ENCODE measurements at regions not wholly inside any gene's neighbourhood (a gene's known extent, or its start where the extent isn't known, plus 50 kb on each side); places are given as distances from the start of the nearest gene placed in this dataset.
A peak's percentile ranks its signal among the peaks of the same experiment; 100 is the strongest.
"Not testable (repeated sequence)": the region's sequence is repeated elsewhere in the genome, so short reads cannot be mapped to it uniquely, and the experiment has no call there.

DNA sequence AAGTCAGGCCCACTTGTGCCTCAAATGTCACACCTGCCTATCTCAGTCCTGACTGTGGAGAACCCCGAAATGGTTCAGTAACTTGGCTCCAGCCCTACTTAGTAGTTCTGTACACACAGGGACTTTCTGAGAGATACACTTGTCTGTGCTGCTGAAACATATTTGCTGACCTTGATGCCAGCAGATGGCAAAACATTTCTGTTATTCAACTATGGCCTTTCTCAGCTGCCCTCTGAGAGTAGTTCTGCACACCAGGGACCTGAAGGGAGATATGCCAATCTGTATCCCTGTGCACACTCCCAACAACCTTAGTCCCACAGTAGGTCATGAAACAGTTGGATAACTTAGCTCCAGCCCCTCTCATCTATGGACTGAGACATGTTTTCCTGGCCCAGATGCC is 1651.5 kb downstream of the LRRC4C start:
- no peak for DNase-seq

DNA sequence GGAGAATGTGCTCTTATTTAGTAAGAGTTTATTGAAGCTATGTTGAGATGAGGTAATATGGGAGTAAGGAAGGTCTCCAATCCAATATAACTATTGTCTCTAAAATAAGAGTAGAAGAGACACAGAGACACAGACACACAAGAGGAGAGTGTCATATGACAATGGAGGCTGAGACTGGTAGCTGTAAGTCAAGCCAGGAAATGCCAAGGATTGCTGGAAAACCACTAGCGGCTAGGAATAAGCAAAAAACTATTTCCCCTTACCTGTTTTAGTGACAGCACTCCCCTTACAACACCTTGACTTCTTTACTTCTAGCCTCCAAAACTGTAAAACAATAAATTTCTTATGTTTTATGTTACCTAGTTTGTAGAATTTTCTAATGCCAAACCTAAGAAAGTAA is 1652.8 kb downstream of the LRRC4C start:
- DNase-seq: no peak

DNA sequence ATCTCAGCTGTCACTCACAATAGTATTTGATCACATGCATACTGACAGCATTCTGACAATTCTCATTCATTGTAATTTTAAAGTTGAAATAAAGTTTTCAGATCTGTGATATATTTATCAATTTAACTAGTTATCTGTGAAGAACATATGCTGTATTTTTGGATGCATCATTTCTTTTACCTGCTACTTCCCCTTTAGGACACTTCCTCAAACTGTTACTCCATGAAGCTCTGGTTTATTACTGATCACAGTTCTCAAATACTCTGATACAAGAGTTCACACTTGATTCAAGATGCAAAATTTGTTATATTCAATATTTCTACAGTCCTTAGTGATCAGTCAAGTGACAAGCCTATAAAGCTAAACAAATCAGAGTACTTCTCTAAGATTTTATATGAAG is 1655.2 kb downstream of the LRRC4C start:
- DNase-seq: no peak

DNA sequence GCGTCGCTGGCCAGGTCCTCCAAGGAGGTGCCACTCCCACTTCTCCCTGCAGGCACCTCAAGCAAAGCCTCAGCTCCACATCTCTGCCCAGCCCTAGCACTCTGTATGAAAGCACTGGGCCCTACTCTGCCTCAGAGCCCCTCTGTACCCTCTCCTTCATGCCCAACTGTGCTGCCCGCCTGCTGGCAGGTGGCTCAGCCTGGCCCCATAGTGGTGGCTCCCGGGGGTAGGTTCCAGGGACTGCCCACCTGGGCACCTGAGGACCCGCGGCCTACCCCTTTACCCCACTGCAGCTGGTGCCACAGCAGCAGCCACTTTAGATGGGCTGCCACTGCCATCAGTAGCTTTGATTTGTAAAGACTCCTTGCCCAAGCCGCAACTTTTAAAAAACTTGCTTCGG is 1672.8 kb downstream of the LRRC4C start:
- DNase-seq: no peak

DNA sequence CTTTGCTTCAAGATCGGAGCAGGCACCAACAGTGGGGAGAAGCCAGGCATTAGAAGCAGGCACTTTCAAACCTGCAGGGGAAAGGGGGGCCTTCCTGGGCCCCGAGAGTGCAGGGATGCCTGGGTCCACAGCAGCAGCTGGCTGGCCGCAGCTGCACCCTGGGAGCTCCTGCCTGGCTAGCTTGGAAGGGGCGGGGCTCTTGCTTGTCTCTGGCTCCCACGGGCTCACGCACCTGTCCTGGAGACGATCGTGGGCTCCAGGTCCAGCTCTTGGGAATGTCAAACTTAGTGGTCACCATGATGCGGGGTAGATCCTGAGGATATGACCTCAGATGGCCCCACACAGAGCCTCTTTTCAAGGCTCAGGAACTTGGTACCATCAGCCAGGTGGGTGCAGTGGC is 1673.2 kb downstream of the LRRC4C start:
- DNase-seq: no peak

DNA sequence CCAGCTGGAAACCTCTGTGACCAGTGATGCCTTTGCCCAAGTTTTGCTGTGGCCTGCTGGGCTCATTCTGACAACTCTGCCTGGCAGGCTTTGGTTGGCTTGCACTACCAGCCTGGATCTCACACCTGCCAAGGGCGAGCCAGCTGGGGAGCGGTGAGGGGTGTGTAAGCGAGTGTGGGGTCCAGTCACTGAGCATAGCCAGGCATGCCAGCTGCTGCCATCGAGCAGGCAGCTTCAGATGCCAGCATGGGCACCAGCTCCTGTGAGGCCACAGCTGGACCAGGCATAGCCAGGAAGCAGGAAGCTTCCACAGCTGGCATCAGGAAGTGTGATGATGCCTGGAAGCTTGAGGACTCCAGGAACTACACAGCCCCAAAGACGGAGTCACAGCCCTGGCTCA is 1674.6 kb downstream of the LRRC4C start:
- no peak for DNase-seq

DNA sequence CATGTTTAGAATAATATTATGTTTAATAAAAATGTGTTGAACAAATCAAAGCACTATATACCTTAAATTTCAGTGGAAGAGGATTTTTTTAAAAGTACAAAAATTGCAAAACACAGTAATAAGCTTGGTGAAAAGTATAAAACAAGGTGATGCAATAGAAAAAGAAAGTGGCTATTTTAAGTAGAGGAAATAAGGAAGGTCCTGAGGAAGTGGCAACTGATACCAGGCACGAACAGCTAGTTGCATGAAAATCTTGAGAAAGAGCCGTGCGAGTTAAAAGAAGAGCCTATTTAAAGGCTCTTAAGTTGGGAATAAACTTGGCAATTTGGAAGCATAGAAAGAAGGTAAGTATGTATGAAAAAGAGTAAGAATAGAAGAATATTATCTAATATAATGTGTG is 1679.3 kb downstream of the LRRC4C start:
- no peak for DNase-seq

DNA sequence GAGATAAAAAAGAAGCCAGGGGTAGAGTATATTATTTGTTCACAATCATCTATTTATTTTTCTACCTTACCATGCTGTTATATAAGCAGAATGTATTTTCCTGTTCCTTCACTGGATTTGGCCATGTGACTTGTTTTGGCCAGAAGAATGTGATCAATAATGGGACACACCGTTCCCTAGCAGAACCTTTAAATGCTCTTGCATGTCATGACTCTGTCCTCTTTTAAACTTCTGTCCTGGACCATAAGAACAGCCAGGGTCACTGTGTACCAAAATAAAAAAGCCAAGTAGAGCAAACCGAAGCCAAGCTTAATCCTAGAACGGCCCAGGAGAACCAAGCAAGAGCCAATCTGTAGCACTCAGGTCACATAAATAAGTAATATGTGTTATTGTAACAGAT is 1682.4 kb downstream of the LRRC4C start:
- no peak for DNase-seq

DNA sequence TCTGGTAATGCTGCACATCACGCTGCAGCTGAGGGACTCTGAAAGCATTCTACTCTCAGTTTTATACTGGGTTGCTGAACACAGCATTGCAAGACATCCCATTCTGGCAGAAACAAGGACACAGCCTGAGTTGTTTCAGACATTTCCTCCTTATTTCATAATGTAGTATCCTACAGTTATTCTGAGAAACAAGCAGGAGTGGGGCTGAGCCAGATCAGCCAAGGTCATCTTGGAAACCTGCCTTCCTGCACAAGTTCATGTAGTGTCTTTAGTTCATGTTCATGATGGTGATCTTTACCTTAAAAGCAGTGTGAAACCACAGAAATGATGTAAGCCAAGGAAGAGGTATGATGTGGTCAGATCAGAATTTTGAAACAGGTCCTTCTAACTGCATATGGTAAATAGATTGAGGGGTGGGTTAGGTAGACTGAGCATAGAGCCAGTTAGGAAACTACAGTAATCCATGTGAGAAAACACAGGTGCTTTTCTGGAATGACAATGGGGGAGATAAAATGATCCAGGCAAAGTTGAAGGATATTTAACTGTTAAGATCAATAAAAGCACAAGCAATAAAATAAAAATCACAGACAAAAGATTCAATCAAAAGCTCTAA is 1686.8 kb downstream of the LRRC4C start:
- no peak for DNase-seq

DNA sequence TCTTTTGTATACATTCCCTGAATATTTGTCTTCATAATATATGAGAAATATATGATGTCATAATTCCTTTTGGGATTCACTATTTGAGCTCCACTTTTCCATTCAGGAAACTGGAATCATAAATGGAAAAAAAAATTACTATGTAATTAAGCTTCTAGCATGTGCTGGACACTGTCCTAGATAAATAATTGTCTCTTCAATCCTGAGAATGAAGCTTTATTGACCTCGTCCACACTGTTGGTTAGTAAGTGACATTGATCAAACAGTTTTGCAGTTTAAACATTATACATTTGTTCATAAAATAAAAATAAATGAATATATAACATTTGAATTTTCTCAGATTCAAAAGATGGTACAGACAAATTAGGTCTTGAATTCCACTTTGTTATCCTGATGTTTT is 1691.2 kb downstream of the LRRC4C start:
- no peak for DNase-seq

DNA sequence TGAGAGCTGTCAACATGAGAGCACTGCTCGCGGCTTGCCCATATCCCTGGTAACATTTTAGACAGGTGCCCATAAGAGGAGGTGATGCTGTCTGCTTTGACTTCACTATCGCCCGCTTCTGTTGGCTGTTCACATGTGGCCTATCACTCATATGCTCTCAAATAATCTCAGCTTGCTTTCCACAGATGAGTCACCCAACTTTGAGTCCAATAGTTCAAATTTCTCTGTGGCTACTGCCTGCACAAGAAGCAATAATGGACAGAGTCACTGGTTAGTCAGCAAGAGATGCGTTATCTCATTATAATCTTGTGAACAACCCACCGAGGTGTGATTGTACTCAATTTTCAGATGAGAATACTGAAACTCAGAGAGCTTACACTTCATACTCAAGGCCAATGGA is 1714.1 kb downstream of the LRRC4C start:
- DNase-seq: no peak

DNA sequence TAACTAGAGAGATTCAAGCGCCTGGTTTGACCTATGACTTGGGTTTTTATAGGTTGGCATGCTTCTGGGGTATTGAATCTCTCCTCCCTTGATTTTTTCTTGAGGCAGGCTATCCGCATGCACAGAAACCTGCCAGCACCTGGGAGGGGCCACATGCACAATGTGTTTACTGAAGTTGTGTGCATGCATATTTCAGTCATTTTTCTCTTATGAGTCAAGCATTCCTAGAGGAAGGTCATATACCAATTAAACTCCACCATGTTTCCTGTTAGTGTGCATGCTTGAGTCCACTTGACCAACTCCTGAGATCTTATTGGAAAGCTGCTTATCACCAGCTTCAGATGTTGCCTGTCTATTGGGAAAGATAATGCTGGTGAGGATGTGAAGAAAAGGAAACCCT is 1718.4 kb downstream of the LRRC4C start:
- peak; percentile 29 for DNase-seq

DNA sequence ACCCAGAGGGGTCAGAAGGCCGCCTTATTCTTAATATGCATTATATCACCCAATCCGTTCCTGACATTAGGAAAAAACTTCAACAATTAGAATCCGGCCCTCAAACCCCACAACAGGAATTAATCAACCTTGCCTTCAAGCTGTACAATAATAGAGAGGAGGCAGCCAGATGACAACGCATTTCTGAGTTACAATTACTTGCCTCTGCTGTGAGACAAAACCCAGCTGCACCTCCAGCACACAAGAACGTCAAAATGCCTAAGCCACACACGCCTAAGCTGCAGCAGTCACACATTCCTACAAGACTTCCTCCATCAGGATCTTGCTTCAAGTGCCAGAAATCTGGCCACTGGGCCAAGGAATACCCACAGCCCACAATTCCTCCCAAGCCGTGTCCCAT is 1723.1 kb downstream of the LRRC4C start:
- DNase-seq: not testable (repeated sequence)

DNA sequence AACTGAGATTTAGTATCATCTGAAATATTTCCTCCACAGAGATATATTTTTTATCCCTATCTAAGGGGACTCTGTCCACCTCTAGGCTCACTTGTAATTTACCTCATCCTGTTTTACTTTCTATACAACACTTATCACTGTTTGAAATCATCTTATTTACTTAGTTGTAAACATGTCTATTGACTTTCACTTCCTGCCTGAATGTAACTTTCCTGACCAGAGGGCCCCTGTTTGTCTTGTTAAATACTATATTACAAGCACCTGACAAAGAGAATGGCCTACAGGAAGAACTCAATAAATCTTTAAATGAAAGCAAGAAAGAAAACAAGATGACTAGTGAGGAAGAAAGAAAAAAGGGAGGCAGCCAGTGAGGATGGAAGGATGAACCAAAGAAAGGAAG is 1727.5 kb downstream of the LRRC4C start:
- DNase-seq: no peak

DNA sequence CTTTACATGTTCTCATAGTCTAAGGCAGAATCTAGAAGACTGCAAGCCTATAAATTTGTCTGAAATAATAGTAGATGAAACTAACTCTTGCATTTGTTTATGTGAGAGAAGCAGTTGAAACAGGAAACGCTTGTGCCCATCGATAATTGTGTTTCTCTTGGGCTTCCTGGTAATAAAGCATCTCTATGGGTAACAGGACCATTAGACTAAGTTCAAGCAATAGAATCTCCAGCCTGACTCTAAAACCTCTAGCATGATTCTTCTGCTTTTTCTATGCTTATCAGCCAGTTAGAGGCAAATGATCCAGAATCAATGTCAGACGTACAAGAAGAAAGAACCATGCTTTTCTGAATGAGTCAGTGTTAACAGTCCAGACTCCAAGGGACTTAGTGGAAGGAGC is 1734.4 kb downstream of the LRRC4C start:
- no peak for DNase-seq

DNA sequence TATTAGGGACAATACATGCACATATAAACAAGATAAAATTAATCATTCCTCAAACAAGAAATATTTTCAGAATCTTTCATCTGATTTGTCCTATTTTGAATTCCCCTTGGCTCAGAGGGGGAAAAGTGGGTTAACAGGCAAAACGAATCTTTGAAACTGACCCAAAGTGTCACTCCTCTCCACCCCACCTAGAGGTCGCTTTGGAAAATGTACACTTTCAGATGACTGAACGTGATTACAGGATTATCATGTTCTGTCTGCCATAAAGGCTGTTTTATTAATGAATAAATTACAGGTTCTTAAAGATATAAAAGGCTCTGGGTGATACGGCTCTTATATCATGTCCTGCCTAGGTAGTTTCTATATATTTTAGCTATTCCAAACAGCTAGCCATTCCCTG is 1735.0 kb downstream of the LRRC4C start:
- no peak for DNase-seq

DNA sequence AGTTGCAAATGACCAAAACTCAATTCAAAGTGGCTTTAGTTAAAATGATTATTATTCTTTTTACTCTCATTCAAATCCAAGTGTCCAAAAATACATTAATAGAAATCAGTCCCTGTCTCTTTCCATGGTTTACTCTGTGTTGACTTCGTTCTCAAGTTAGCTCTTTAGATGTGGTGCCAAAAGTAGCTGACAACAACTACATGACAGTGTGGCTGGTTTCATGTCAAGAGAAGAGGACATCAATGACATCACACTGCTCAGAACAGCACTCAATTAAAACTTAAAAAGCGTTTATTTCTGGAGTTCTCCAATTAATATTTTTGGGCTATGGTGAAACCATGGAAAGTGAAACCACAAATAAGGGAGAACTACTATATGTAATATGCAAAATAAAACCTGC is 1746.9 kb downstream of the LRRC4C start:
- DNase-seq: no peak

DNA sequence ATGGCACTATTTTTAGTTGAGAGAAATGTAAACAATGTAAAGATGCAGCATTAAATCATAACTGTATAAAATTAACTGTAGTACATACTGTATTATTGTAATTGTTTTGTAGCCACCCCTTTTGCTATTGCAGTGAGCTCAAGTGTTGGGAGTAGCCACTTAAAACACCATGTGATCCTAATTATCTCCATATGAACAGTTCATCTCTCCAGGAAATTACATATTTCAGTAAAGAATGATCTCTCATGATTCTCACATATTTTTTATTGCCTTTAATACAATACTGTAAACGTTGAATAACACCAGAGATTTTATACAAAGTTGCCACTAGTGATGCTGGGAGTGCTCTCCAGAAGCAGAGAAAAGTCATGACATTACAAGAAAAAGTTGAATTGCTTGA is 1768.6 kb downstream of the LRRC4C start:
- no peak for DNase-seq

DNA sequence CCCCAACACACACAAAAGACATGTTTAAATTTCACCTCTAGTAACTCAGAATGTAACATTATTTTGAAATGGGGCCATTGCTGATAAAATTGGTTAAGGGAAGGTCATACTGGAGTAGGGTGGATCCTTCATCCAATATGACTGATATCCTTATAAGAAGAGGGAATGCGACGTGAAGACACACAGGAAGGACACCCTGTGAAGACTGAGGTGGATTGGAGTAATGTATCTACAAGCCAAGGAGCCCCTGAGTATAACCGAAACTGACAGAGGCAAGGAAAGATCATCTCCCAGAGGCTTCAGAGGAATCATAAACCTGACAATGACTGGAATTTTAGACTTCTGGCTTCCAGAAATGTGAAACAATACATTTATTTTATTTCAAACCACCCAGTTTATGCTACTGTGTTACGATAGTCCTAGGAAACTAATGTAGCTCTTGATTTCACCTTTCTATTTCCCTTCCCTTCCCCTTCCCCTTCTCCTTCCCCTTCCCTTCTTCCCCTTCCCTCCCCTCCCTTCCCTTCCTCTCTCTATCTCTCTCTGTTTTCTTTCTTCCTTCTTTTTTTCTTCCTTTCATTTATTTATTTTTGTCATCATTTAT is 1775.4 kb downstream of the LRRC4C start:
- DNase-seq: no peak

DNA sequence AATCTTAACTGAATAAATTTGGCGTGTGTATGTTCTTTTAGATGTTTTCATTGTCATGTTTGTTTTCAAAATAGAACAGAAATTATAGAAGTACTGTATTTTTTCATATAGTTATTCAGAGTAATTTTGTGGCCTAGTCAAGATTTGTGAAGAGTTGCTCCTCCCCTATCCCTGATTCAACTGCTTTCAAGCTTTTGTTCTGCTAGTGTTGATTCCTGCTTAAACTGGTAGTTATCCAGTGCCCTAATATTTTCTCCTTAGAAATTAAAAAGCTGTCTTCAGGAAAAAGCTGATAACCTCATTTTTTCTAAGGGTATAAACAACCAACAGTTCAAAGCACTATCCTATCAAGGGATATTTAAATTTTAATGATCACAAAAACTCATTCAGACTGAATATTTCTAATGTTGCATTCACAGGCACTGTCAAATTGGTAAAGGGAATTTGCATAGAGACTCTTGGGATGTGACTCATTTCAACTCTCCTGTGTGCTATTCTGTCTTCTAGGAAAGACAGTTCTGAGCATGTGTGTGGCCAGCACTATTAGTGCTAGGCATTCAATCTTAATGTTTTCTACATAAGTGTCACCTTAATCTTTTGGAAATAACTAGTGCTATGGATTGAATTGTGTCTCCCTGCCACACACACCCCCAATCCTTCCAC is 1776.0 kb downstream of the LRRC4C start:
- no peak for DNase-seq

DNA sequence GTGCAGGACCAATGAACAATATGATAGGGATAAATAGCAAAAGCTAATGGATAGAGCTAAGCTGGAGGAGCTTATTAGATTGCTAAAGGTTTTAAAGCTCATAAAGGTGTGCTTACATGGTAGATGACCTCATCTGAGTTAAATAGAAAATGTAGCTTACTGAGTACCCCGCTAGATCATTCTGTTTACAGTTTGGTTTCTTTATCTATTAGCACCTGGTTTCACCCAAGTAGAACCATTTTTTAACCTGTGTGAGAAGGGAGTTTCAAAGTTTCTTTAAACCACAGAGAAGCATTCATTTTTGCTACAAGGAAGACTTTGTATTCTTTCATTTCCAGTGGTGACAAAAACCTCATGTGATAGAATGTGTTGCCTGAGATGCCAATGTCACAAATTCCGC is 1778.0 kb downstream of the LRRC4C start:
- no peak for DNase-seq

DNA sequence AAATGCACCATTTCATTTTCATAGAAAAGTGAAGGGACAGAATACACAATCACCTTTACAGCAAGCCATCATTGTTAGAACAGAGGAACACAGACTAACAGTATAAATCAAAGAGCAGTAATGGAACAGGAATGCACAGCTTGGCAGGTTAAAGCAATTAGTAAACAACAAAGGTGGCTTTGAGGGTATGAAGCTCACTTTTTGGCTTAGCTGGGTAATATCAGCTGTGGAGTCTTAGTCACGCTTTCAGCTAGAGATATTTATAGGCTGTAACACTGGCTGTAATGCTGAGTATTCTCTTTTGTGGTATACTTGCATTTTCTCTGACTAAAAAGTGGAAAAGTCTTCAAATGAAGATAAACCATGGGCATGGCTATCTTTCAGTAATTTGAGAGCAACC is 1780.5 kb downstream of the LRRC4C start:
- DNase-seq: no peak

DNA sequence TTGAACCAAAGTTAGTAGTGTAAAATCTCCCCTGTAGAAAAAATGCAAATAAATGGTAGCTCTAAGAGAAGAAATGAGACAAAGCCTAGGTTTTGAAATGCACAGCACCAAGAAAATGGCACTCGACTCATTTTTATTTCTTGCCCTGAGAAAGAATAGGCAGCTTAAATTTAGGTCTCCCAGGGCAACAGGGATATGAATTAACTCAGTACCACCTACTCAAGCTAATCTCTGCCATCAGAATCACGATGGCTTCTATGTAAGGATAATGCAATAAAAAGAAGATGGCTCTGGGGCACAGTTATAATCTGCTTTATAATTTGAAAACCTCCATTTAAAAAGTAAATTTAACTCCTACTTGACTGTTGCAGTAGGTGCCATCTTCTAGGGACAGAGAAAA is 1784.3 kb downstream of the LRRC4C start:
- no peak for DNase-seq

DNA sequence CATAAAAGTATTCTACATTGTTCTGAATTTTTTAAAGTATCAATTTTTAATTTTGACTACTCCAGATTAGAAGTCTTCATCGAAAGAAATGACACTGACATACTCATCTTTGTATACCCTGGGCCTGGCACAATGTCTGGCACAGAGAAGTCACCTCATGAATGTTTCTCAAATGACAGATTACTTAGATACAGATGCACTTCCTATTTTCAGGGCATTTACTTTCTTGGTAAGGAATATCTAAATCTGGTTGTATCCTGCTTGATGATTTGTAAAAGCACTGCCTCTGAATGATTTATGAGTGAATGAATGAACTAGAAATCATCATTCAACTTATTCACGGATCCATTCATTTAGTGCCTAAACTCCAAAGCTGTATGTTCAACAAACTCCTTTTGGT is 1784.7 kb downstream of the LRRC4C start:
- no peak for DNase-seq

DNA sequence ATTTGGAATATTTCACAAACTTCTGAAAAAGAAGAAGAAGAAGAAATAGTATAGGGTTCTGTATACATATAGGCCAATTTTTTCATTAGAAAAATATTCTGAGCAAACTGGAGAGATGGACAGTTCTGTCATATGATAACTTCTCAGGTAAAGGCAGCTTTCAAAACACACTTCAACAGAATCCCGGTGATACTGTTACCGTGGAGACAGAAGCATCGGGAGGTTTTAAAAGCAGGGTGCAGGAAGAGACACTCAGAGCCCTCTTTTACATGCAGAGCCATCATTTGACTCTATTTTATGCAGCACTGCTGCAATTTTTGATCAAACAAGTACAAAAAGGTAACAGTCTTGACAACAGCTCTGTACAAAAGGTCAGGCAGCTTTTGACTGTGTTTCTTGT is 1785.4 kb downstream of the LRRC4C start:
- no peak for DNase-seq
